ENCODE measurements at regions not wholly inside any gene's neighbourhood (a gene's known extent, or its start where the extent isn't known, plus 50 kb on each side); places are given as distances from the start of the nearest gene placed in this dataset.

DNA sequence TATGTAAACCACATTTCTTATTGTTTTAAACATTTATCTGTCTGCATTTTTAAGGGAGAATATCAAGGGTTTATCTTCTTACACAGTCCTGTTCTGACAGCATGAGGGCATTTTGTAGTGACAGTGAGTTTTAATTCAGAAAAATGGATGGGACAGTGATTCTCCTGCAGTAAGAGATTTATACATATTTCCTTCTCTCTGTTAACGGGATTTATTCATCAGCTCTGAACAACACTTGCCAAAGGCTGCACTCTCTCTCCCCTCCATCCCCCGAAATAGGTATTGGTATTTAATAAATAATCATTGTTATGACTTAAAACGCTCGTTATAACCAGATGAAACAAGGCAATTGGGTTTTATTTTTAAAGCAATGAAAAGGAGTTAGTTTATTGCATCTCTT, 410.9 kb downstream of the STIM2 start:
- Histone ChIP-seq H2BK120ac (ENCODE audit: low read depth, low read length) (no peak overlapping the region), H3K79me1 (ENCODE audit: low read length) (no peaks in the 10 kb centered on the region), H3K36me3 (ENCODE audit: control insufficient read depth, insufficient read depth, low read length) (no peaks in the 10 kb centered on the region), H4K8ac (ENCODE audit: low read depth, low read length) (no peak overlapping the region), H4K5ac (ENCODE audit: low read length) (no peak overlapping the region), H3K18ac (ENCODE audit: low read length) (no peak overlapping the region), H3K4ac (ENCODE audit: low read depth, low read length) (no peak overlapping the region), H2BK15ac (replicated peaks; ENCODE audit: low read depth) (no peak overlapping the region), H3K79me2 (ENCODE audit: control insufficient read depth, insufficient read depth, low read length) (no peaks in the 10 kb centered on the region), H3K4me3 (ENCODE audit: low read length) (no peak overlapping the region), H3K4me2 (ENCODE audit: low read length) (no peak overlapping the region), H3K27me3 (ENCODE audit: insufficient read depth, low read length, poor library complexity) (no peaks in the 10 kb centered on the region), H2AK5ac (ENCODE audit: low read length) (no peak overlapping the region), H3K27ac (ENCODE audit: low read depth, low read length) (no peak overlapping the region), H3K4me1 (ENCODE audit: control insufficient read depth, low read depth, low read length) (no peaks in the 10 kb centered on the region), H3K9ac (ENCODE audit: low read length) (no peak overlapping the region), H3K23ac (ENCODE audit: low read length) (no peak overlapping the region), H3K56ac (ENCODE audit: low read length) (no peak overlapping the region), H2BK5ac (ENCODE audit: low read length) (no peak overlapping the region)
- no CpG with 5 or more reads among the region's 4 CpGs for WGBS (ENCODE audit: extremely low coverage, insufficient coverage, low lambda C conversion rate)
- no peak for DNase-seq

DNA sequence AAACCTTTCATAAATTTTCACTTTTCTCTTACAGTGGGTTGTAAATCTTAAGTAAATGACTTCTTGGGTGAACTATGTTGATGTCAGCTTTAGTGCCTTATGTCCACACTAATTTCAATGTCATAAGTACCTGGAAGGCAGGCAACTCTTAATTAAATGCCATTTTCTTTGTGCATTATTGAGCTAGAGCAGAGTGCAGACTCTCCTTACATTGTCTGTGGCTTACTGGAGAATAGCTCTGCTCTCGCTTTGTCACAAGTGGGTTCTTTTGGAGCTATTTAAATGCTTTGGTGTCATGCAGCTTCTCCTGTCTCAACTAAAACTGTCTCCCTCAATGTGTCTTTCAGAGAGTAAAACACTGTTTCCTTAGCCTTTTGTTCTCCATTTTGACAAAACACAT, 411.6 kb downstream of the STIM2 start:
- no peak overlapping the region for H2BK15ac ChIP-seq (replicated peaks; ENCODE audit: low read depth)
- no peak overlapping the region for H3K18ac ChIP-seq (ENCODE audit: low read length)
- WGBS (ENCODE audit: extremely low coverage, insufficient coverage, low lambda C conversion rate): no CpG with 5 or more reads among the region's 1 CpG
- H4K5ac ChIP-seq (ENCODE audit: low read length): no peak overlapping the region
- H3K56ac ChIP-seq (ENCODE audit: low read length): no peak overlapping the region
- no peak overlapping the region for H3K9ac ChIP-seq (ENCODE audit: low read length)
- no peak overlapping the region for H3K4ac ChIP-seq (ENCODE audit: low read depth, low read length)
- no peak overlapping the region for H2AK5ac ChIP-seq (ENCODE audit: low read length)
- no peaks in the 10 kb centered on the region for H3K27me3 ChIP-seq (ENCODE audit: insufficient read depth, low read length, poor library complexity)
- no peak overlapping the region for H3K4me3 ChIP-seq (ENCODE audit: low read length)
- no peak overlapping the region for H3K27ac ChIP-seq (ENCODE audit: low read depth, low read length)
- no peak overlapping the region for H4K8ac ChIP-seq (ENCODE audit: low read depth, low read length)
- no peak overlapping the region for H3K4me2 ChIP-seq (ENCODE audit: low read length)
- H2BK5ac ChIP-seq (ENCODE audit: low read length): no peak overlapping the region
- no peak overlapping the region for H2BK120ac ChIP-seq (ENCODE audit: low read depth, low read length)
- no peak overlapping the region for H3K23ac ChIP-seq (ENCODE audit: low read length)
- no peaks in the 10 kb centered on the region for H3K79me2 ChIP-seq (ENCODE audit: control insufficient read depth, insufficient read depth, low read length)
- H3K79me1 ChIP-seq (ENCODE audit: low read length): no peaks in the 10 kb centered on the region
- no peaks in the 10 kb centered on the region for H3K36me3 ChIP-seq (ENCODE audit: control insufficient read depth, insufficient read depth, low read length)
- no peaks in the 10 kb centered on the region for H3K4me1 ChIP-seq (ENCODE audit: control insufficient read depth, low read depth, low read length)
- no peak for DNase-seq

DNA sequence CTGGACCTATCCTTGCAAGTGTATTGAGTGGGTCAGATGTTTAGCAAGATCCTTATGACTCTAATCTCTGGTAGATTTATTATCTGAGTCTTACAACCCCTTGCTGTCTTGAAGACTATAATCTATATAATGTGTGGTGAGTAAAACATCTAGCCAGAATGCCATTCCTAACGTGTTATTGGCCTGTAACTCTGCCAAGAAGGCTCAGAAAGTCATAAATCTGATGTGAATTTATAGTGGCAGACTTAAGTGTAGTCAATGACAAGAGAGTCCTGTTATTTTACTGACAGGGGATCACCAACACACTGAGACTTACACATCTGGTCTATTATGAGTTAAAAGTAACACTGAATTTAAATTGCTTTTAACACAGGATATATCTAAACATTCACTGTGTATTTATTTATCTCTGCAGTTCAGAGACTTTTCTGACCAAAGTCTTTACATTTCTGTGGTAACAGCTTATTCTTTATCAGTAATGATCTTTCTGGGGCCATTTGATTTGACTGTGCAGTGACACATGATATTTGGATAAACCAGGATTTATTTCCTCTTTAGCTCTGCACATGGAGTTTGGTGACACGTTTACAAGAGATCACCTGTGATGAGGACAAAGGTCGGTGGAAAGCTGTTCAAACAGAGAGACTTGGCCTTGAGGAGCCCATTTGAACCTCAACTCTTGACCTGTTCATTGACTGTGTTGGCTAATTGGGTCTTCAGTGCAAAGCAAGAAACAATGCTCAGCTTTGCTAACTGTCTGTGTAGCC, 415.8 kb downstream of the STIM2 start:
- H3K79me2 ChIP-seq (ENCODE audit: control insufficient read depth, insufficient read depth, low read length): no peaks in the 10 kb centered on the region
- H2BK15ac ChIP-seq (replicated peaks; ENCODE audit: low read depth): no peak overlapping the region
- no peaks in the 10 kb centered on the region for H3K4me1 ChIP-seq (ENCODE audit: control insufficient read depth, low read depth, low read length)
- no CpG with 5 or more reads among the region's 3 CpGs for WGBS (ENCODE audit: extremely low coverage, insufficient coverage, low lambda C conversion rate)
- no peak for DNase-seq
- H3K18ac ChIP-seq (ENCODE audit: low read length): no peak overlapping the region
- no peak overlapping the region for H3K27ac ChIP-seq (ENCODE audit: low read depth, low read length)
- no peaks in the 10 kb centered on the region for H3K27me3 ChIP-seq (ENCODE audit: insufficient read depth, low read length, poor library complexity)
- no peak overlapping the region for H3K4ac ChIP-seq (ENCODE audit: low read depth, low read length)
- no peak overlapping the region for H3K56ac ChIP-seq (ENCODE audit: low read length)
- H3K4me2 ChIP-seq (ENCODE audit: low read length): no peak overlapping the region
- H4K8ac ChIP-seq (ENCODE audit: low read depth, low read length): no peak overlapping the region
- no peak overlapping the region for H2BK120ac ChIP-seq (ENCODE audit: low read depth, low read length)
- no peak overlapping the region for H3K23ac ChIP-seq (ENCODE audit: low read length)
- H2AK5ac ChIP-seq (ENCODE audit: low read length): no peak overlapping the region
- no peak overlapping the region for H4K5ac ChIP-seq (ENCODE audit: low read length)
- H2BK5ac ChIP-seq (ENCODE audit: low read length): no peak overlapping the region
- H3K79me1 ChIP-seq (ENCODE audit: low read length): no peaks in the 10 kb centered on the region
- H3K9ac ChIP-seq (ENCODE audit: low read length): no peak overlapping the region
- H3K36me3 ChIP-seq (ENCODE audit: control insufficient read depth, insufficient read depth, low read length): no peaks in the 10 kb centered on the region
- H3K4me3 ChIP-seq (ENCODE audit: low read length): no peak overlapping the region

DNA sequence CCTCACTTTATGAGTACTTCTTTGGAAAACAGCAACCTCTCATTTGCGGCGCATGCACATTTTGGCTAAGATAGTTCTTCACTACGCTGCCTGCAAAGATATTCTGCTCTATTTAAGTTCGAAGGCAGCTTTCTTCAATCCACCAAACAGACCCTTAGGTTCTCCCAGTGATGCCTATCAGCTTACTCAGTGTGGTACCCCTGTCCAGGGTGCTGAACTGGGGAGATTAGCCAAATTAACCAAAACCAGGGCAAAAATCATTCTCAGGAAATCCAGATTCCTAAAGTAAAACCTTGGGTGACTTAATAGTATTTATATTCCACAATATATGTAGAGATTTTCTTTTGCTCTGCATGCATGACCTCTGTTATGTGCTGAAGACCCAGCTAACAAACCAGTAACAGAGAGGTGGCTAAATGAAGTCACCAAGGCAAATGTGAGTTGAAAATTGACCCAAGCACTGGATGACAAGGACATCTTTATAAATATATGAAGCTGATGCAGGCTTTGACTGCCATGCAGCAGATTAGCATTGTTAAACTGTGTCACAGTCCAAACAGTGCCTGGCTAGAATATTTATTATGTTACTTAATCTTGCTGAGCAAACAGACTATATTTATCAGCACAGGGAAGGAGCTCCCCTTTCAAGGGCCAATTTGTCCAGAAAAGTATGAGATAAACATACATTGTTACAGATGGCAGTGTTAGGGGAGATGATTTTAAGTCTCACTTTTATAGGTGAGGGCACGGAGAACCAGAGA, 418.2 kb downstream of the STIM2 start:
- H3K4me2 ChIP-seq (ENCODE audit: low read length): no peak overlapping the region
- no CpG with 5 or more reads among the region's 5 CpGs for whole genome bisulfite sequencing (ENCODE audit: extremely low coverage, insufficient coverage, low lambda C conversion rate)
- H4K8ac ChIP-seq (ENCODE audit: low read depth, low read length): no peak overlapping the region
- H3K4ac ChIP-seq (ENCODE audit: low read depth, low read length): no peak overlapping the region
- H3K27me3 ChIP-seq (ENCODE audit: insufficient read depth, low read length, poor library complexity): no peaks in the 10 kb centered on the region
- H3K18ac ChIP-seq (ENCODE audit: low read length): no peak overlapping the region
- H3K79me1 ChIP-seq (ENCODE audit: low read length): no peaks in the 10 kb centered on the region
- no peak overlapping the region for H3K56ac ChIP-seq (ENCODE audit: low read length)
- H2BK120ac ChIP-seq (ENCODE audit: low read depth, low read length): no peak overlapping the region
- H3K4me3 ChIP-seq (ENCODE audit: low read length): no peak overlapping the region
- no peak overlapping the region for H2BK15ac ChIP-seq (replicated peaks; ENCODE audit: low read depth)
- no peak overlapping the region for H2AK5ac ChIP-seq (ENCODE audit: low read length)
- H3K4me1 ChIP-seq (ENCODE audit: control insufficient read depth, low read depth, low read length): no peaks in the 10 kb centered on the region
- DNase-seq: peak; percentile 74
- no peak overlapping the region for H3K23ac ChIP-seq (ENCODE audit: low read length)
- H3K36me3 ChIP-seq (ENCODE audit: control insufficient read depth, insufficient read depth, low read length): no peaks in the 10 kb centered on the region
- no peak overlapping the region for H3K27ac ChIP-seq (ENCODE audit: low read depth, low read length)
- H3K9ac ChIP-seq (ENCODE audit: low read length): no peak overlapping the region
- no peak overlapping the region for H4K5ac ChIP-seq (ENCODE audit: low read length)
- no peak overlapping the region for H2BK5ac ChIP-seq (ENCODE audit: low read length)
- no peaks in the 10 kb centered on the region for H3K79me2 ChIP-seq (ENCODE audit: control insufficient read depth, insufficient read depth, low read length)

DNA sequence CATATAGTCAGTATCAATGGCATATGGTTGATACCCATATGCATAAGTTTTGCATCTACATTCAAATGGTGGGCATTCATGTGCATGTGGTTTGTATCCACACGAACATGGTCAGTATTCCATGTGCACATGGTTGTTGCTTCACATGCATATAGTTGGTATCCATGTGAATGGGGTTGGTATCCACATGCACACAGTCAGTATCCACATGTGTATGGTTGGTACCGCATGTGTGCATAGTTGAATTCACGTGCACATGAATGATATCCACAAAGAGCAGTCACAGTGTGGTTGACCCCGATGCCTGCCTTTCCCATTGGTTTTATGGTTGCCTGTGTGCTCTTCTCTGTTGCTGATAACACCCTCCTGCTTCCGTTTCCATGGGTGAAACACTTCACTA, 427.9 kb downstream of the STIM2 start:
- Histone ChIP-seq H2BK15ac (replicated peaks; ENCODE audit: low read depth) (no peak overlapping the region), H3K27me3 (ENCODE audit: insufficient read depth, low read length, poor library complexity) (no peaks in the 10 kb centered on the region), H3K4ac (ENCODE audit: low read depth, low read length) (no peak overlapping the region), H3K4me1 (ENCODE audit: control insufficient read depth, low read depth, low read length) (peaks cover 4% of the 10 kb centered on the region), H3K23ac (ENCODE audit: low read length) (no peak overlapping the region), H3K27ac (ENCODE audit: low read depth, low read length) (no peak overlapping the region), H3K9ac (ENCODE audit: low read length) (no peak overlapping the region), H3K79me1 (ENCODE audit: low read length) (no peaks in the 10 kb centered on the region), H2BK120ac (ENCODE audit: low read depth, low read length) (no peak overlapping the region), H3K56ac (ENCODE audit: low read length) (peak overlapping the region; percentile 27), H4K8ac (ENCODE audit: low read depth, low read length) (no peak overlapping the region), H3K4me2 (ENCODE audit: low read length) (no peak overlapping the region), H3K36me3 (ENCODE audit: control insufficient read depth, insufficient read depth, low read length) (no peaks in the 10 kb centered on the region), H3K4me3 (ENCODE audit: low read length) (no peak overlapping the region), H2AK5ac (ENCODE audit: low read length) (peak overlapping the region; percentile 66), H4K5ac (ENCODE audit: low read length) (peak overlapping the region; percentile 29), H3K79me2 (ENCODE audit: control insufficient read depth, insufficient read depth, low read length) (no peaks in the 10 kb centered on the region), H3K18ac (ENCODE audit: low read length) (no peak overlapping the region), H2BK5ac (ENCODE audit: low read length) (peak overlapping the region; percentile 53)
- no peak for DNase-seq
- WGBS (ENCODE audit: extremely low coverage, insufficient coverage, low lambda C conversion rate): no CpG with 5 or more reads among the region's 5 CpGs

Measured in mesendoderm (in vitro differentiated cells).